HepG2 (cell line): ENCODE measurements at regions not wholly inside any gene's neighbourhood (a gene's known extent, or its start where the extent isn't known, plus 50 kb on each side); places are given as distances from the start of the nearest gene placed in this dataset.

ENCODE experiments used
- ATAC-seq: fragments of 200-7000 bp; cut with Tn5 transposase; 3 replicates; pipeline ENCODE4 v1.9.1; 2020; ENCODE audit warnings: mild to moderate bottlenecking, moderate library complexity
- BruUV-seq: library from RNA; stranded (reverse); fragments of 400-500 nt; replicated peaks from 2 replicates; lab custom pipeline; 2021; lab: Mats Ljungman, UMichigan
- CTCF ChIA-PET: fragments of 300-600 bp; formaldehyde crosslinking; extraction: SDS; loops from one replicate; lab custom pipeline; 2021; ENCODE audit warnings: low total read pairs, inconsistent platforms, low intra/inter-chr PET ratio; lab: Yijun Ruan, JAX
- POLR2A ChIA-PET: fragments of 350-600 bp; sonication (Branson Sonifier 250); formaldehyde crosslinking; loops from one replicate; lab custom pipeline; 2020; ENCODE audit warnings: antibody characterized with exemption, inconsistent platforms; lab: Yijun Ruan, JAX
- DNase-seq: peaks from one replicate; pipeline ENCODE4 v3.0.0-alpha.2; 2015; ENCODE audit warnings: low spot score
- FAIRE-seq: peaks from 3 replicates; lab custom pipeline; 2011; peaks lifted over from hg19 to GRCh38; lab: Jason Lieb, UNC
- H2AFZ ChIP-seq: one replicate; pipeline ENCODE4 v1.6.1; 2011; ENCODE audit warnings: low read length, inconsistent platforms
- H3K27ac ChIP-seq: fragments of 300-600 bp; 3 replicates; pipeline ENCODE4 v1.8.0; 2011; ENCODE audit warnings: mixed run types, mild to moderate bottlenecking, mixed read lengths, low read length, inconsistent platforms; ENCODE audit not compliant: insufficient read depth; ENCODE audit errors: extremely low read length
- H3K27me3 ChIP-seq, 2 experiments: fragments of 200-600 bp in 1 of 2; 2 replicates in 1 of 2; 3 replicates in 1 of 2; pipeline versions ENCODE4 v1.6.0 to v1.8.0; 2011; ENCODE audit warnings: low read length in 2 of 2, mild to moderate bottlenecking in 2 of 2, moderate library complexity in 2 of 2, inconsistent platforms in 1 of 2; ENCODE audit not compliant: insufficient read depth in 2 of 2, control insufficient read depth in 1 of 2
- H3K36me3 ChIP-seq, 2 experiments: fragments of 200-600 bp in 1 of 2; replicated peaks in 1 of 2; 2 replicates in 1 of 2; 3 replicates in 1 of 2; pipeline versions ENCODE4 v1.5.1 to v1.8.0; 2011; ENCODE audit warnings: low read length in 2 of 2, inconsistent platforms in 1 of 2; ENCODE audit not compliant: insufficient read depth in 2 of 2, control insufficient read depth in 1 of 2
- H3K4me1 ChIP-seq: 2 replicates; pipeline ENCODE4 v1.5.1; 2012; ENCODE audit warnings: low read length, inconsistent platforms; ENCODE audit not compliant: insufficient read depth
- H3K4me2 ChIP-seq: 2 replicates; pipeline ENCODE4 v1.6.0; 2011; ENCODE audit warnings: low read depth, low read length, inconsistent platforms
- H3K4me3 ChIP-seq, 3 experiments: fragments of 200-600 bp in 1 of 3; sonication (generic), shearing (Covaris generic) in 1 of 3; replicated peaks in 1 of 3; 2 replicates each; pipeline ENCODE4 v1.5.1; 2011 to 2016; ENCODE audit warnings: low read length in 3 of 3, inconsistent platforms in 2 of 3, low read depth in 2 of 3, mild to moderate bottlenecking in 2 of 3, control low read depth in 1 of 3, mixed read lengths in 1 of 3; ENCODE audit not compliant: insufficient read depth in 1 of 3
- H3K79me2 ChIP-seq: one replicate; pipeline ENCODE4 v1.6.1; 2011; ENCODE audit warnings: low read length, inconsistent platforms; ENCODE audit not compliant: insufficient read depth
- H3K9ac ChIP-seq: 2 replicates; pipeline ENCODE4 v1.6.0; 2011; ENCODE audit warnings: mild to moderate bottlenecking, low read depth, low read length, inconsistent platforms; ENCODE audit not compliant: insufficient read depth
- H3K9me3 ChIP-seq: 2 replicates; pipeline ENCODE4 v1.5.1; 2012; ENCODE audit warnings: mild to moderate bottlenecking, low read length
- H4K20me1 ChIP-seq: 2 replicates; pipeline ENCODE4 v1.6.0; 2011; ENCODE audit warnings: inconsistent platforms, mild to moderate bottlenecking, low read length, moderate library complexity; ENCODE audit not compliant: insufficient read depth
- BCL3 ChIP-seq: sonication (generic); formaldehyde crosslinking; IDR thresholded peaks from 2 replicates; pipeline ENCODE4 v1.5.1; 2020; ENCODE audit warnings: mild to moderate bottlenecking, missing genetic modification reagents, moderate library complexity
- FOXJ3 ChIP-seq: sonication (generic); formaldehyde crosslinking; IDR thresholded peaks from 2 replicates; pipeline ENCODE4 v1.4.0; 2020; ENCODE audit warnings: missing genetic modification reagents, mild to moderate bottlenecking, borderline replicate concordance
- ISX ChIP-seq: sonication (generic); formaldehyde crosslinking; conservative IDR thresholded peaks from 2 replicates; pipeline ENCODE4 v1.5.0; 2020; ENCODE audit warnings: missing genetic modification reagents
- SIX4 ChIP-seq: sonication (generic); formaldehyde crosslinking; IDR thresholded peaks from 2 replicates; pipeline ENCODE4 v1.4.0; 2020; ENCODE audit warnings: missing genetic modification reagents
- SMAD9 ChIP-seq: sonication (generic); formaldehyde crosslinking; IDR thresholded peaks from 2 replicates; pipeline ENCODE4 v1.5.1; 2020; ENCODE audit warnings: mild to moderate bottlenecking, missing genetic modification reagents
- SNAI1 ChIP-seq: sonication (generic); formaldehyde crosslinking; IDR thresholded peaks from 2 replicates; pipeline ENCODE4 v1.5.0; 2020; ENCODE audit warnings: mild to moderate bottlenecking, missing genetic modification reagents, borderline replicate concordance
- ZNF496 ChIP-seq: sonication (generic); formaldehyde crosslinking; IDR thresholded peaks from 2 replicates; pipeline ENCODE4 v1.8.1; 2023; ENCODE audit warnings: mild to moderate bottlenecking, moderate library complexity, missing genetic modification reagents; ENCODE audit not compliant: insufficient replicate concordance
- ZNF543 ChIP-seq: sonication (generic); formaldehyde crosslinking; IDR thresholded peaks from 2 replicates; pipeline ENCODE4 v1.4.0; 2020; ENCODE audit warnings: mild to moderate bottlenecking, missing genetic modification reagents
- in situ Hi-C: cut with HindIII; loops from 2 replicates; pipeline ENCODE4 v1.10.0; 2017; ENCODE audit warnings: low pct_unique_long_range_greater_than_20kb; ENCODE audit not compliant: extremely low pct_ligation_motif_present
- intact Hi-C: fragments of 100-400 bp; cut with micrococcal nuclease; formaldehyde crosslinking; loops from one replicate; pipeline ENCODE4 v1.10.0; 2022; ENCODE audit not compliant: unreplicated experiment

DNA sequence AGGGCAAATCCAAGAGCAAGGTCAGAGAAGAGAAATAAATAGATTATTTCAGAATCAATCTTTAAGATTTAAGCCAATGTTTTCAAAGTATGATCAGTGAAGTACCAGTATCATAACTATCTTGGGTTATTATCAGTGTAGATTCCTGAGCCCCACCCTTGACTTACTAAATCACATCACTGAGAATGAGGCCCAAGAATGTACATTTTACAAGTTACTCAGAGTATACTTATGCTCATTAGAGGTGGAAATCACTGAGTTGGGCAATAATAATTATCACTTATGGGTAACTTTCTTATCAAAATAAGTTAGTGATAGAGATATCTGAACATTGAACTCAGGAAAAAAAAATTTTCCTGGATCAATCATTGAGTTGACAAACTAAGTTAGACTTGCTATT is 121.6 kb upstream of the NOCT start:
- Histone ChIP-seq H3K4me3 (no peak overlapping the region), H3K36me3 (no peaks in the 10 kb centered on the region), H3K4me1 (no peaks in the 10 kb centered on the region), H3K27me3 (no peaks in the 10 kb centered on the region), H3K9me3 (no peaks in the 10 kb centered on the region), H4K20me1 (no peaks in the 10 kb centered on the region), H3K4me2 (no peak overlapping the region), H3K9ac (no peak overlapping the region), H3K27ac (no peak overlapping the region), H2AFZ (no peak overlapping the region), H3K79me2 (no peaks in the 10 kb centered on the region)
- intact Hi-C loops (no loop called here), in situ Hi-C loops (no loop called here)
- ChIA-PET CTCF (no interaction called here), POLR2A (no interaction called here)
- ATAC-seq (no peak), DNase-seq (no peak), FAIRE-seq (no peak)
- no TSS peak for BruUV-seq
- TF ChIP-seq BCL3 (CRISPR knock-in tag) (no peak), ISX (CRISPR knock-in tag) (no peak), ZNF496 (no peak), ZNF543 (CRISPR knock-in tag) (no peak), SNAI1 (CRISPR knock-in tag) (no peak), SIX4 (no peak), FOXJ3 (CRISPR knock-in tag) (no peak), SMAD9 (CRISPR knock-in tag) (no peak)
